BLaER1 (cell line): ENCODE measurements at regions not wholly inside any gene's neighbourhood (a gene's known extent, or its start where the extent isn't known, plus 50 kb on each side); places are given as distances from the start of the nearest gene placed in this dataset.

Experiments used
- H3K27ac ChIP-seq: shearing (Covaris generic); formaldehyde crosslinking; 2 replicates; pipeline ENCODE4 v1.8.1; 2022
- H3K27me3 ChIP-seq: shearing (Covaris generic); formaldehyde crosslinking; 2 replicates; pipeline ENCODE4 v1.8.1; 2022
- H3K36me3 ChIP-seq: shearing (Covaris generic); formaldehyde crosslinking; 2 replicates; pipeline ENCODE4 v1.8.1; 2022
- H3K4me1 ChIP-seq: shearing (Covaris generic); formaldehyde crosslinking; 2 replicates; pipeline ENCODE4 v1.8.1; 2022
- H3K4me2 ChIP-seq: shearing (Covaris generic); formaldehyde crosslinking; 2 replicates; pipeline ENCODE4 v1.8.1; 2022
- H3K4me3 ChIP-seq: shearing (Covaris generic); formaldehyde crosslinking; 2 replicates; pipeline ENCODE4 v1.8.1; 2022
- H3K9ac ChIP-seq: shearing (Covaris generic); formaldehyde crosslinking; 2 replicates; pipeline ENCODE4 v1.8.1; 2022
- H3K9me3 ChIP-seq: shearing (Covaris generic); formaldehyde crosslinking; 2 replicates; pipeline ENCODE4 v1.8.1; 2022
- H4K20me1 ChIP-seq: shearing (Covaris generic); formaldehyde crosslinking; 2 replicates; pipeline ENCODE4 v1.8.1; 2022
- Cebpa-rat ChIP-seq: shearing (Covaris generic); IDR thresholded peaks from 2 replicates; pipeline ENCODE4 v1.8.1; 2022

GRCh38 chr3:118196183-118196582, 838.5 kb downstream of the IGSF11 start:
- no peak overlapping the region for H3K4me3 ChIP-seq
- H3K4me2 ChIP-seq, result no peak overlapping the region
- no peak for TF ChIP-seq Cebpa-rat
- H3K27me3 ChIP-seq, result no peaks in the 10 kb centered on the region
- H3K4me1 ChIP-seq, result no peaks in the 10 kb centered on the region
- H4K20me1 ChIP-seq, result no peaks in the 10 kb centered on the region
- 0 out of 2 replicates have a peak, but pooled peaks cover 10% of the 10 kb centered on the region for H3K9me3 ChIP-seq
- no peak overlapping the region for H3K27ac ChIP-seq
- no peaks in the 10 kb centered on the region for H3K36me3 ChIP-seq
- no peak overlapping the region for H3K9ac ChIP-seq

DNA sequence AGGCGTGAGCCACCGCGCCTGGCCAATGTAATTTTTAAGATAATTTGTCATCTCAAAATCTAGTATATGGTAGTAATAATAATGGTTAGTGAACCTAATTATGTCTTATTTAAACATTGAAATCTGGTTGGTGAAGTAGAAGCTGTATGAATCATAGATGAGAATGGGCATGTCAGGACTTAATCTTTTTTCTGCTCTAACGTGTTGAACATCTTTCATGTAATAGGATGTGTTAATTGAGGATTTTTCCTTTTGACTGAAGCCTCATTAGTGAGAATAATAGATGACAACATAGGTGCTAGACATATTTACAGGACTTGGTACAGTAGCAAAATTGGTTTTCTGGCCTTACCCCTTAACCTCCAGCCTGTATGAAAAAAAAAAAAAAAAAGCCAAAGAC, 835.6 kb downstream of the IGSF11 start:
- no peak for TF ChIP-seq Cebpa-rat
- H3K27me3 ChIP-seq, result no peaks in the 10 kb centered on the region
- no peaks in the 10 kb centered on the region for H3K36me3 ChIP-seq
- H4K20me1 ChIP-seq, result no peaks in the 10 kb centered on the region
- H3K9me3 ChIP-seq, result peaks cover 10% of the 10 kb centered on the region; the same call in 1 of the 2 replicates
- no peaks in the 10 kb centered on the region for H3K4me1 ChIP-seq
- H3K9ac ChIP-seq, result no peak overlapping the region
- no peak overlapping the region for H3K27ac ChIP-seq
- no peak overlapping the region for H3K4me2 ChIP-seq
- H3K4me3 ChIP-seq, result no peak overlapping the region

DNA sequence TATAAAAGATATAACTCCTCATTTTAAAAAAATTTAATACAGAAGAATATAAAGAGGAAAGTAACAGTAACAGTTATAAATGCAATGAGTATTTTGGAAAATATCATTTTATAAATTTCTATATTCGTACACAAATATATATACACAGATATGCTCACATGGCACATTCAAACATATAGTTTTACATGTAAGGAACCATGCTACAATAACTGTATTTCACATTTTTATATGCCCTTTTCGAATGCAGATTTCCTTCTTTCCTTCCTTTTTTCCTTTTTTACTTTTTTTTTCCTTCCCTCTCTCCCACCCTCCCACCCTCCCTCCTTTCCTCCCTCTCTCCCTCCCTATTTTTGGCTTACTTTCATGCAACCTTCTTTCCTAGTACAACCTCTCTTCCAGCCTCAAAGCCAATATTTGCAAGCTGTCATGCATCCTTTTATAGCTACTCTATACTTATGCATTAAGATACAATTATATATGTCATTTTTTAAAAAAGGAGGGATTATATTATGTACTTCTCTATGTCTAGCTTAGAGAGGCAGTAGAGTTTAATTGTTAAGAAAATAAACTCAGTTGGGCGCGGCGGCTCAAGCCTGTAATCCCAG, 830.5 kb downstream of the IGSF11 start:
- no peak overlapping the region for H3K27ac ChIP-seq
- H3K4me3 ChIP-seq, result no peak overlapping the region
- H3K4me1 ChIP-seq, result no peaks in the 10 kb centered on the region
- H3K9me3 ChIP-seq, result no peaks in the 10 kb centered on the region; the same call in 1 of the 2 replicates
- H3K36me3 ChIP-seq, result no peaks in the 10 kb centered on the region
- H3K27me3 ChIP-seq, result no peaks in the 10 kb centered on the region
- H3K9ac ChIP-seq, result no peak overlapping the region
- TF ChIP-seq Cebpa-rat, result no peak
- H4K20me1 ChIP-seq, result no peaks in the 10 kb centered on the region
- no peak overlapping the region for H3K4me2 ChIP-seq

GRCh38 chr3:118207271-118207670, 827.4 kb downstream of the IGSF11 start:
- Histone ChIP-seq H3K9ac (no peak overlapping the region), H3K4me2 (no peak overlapping the region), H3K27ac (no peak overlapping the region), H4K20me1 (no peaks in the 10 kb centered on the region), H3K4me3 (no peak overlapping the region), H3K9me3 (no peaks in the 10 kb centered on the region), H3K27me3 (no peaks in the 10 kb centered on the region), H3K36me3 (no peaks in the 10 kb centered on the region), H3K4me1 (no peaks in the 10 kb centered on the region)
- no peak for TF ChIP-seq Cebpa-rat

DNA sequence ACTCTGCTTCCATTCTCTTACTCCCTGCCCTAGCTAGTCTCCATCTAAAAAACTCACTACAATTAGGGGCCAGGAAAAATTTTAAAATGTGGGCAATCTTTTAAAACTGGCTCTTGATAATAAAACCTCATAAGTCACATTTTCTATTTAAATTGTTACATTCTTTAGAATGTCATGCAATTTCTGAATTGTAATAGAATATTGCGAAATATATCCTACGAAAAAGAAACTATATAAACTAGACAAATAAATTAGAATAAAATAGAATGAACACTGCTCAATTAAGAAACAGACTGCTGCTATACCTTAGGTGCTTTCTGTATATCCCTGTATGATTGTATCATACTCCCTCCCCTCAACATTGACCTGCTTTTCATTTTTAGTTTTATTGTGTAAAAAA, 826.0 kb downstream of the IGSF11 start:
- no peaks in the 10 kb centered on the region for H3K36me3 ChIP-seq
- no peaks in the 10 kb centered on the region for H3K27me3 ChIP-seq
- H4K20me1 ChIP-seq, result no peaks in the 10 kb centered on the region
- no peak overlapping the region for H3K9ac ChIP-seq
- TF ChIP-seq Cebpa-rat, result peak; percentile 58; the same call in 1 of the 2 replicates
- H3K4me2 ChIP-seq, result no peak overlapping the region
- H3K4me3 ChIP-seq, result no peak overlapping the region
- H3K4me1 ChIP-seq, result no peaks in the 10 kb centered on the region
- H3K9me3 ChIP-seq, result no peaks in the 10 kb centered on the region
- no peak overlapping the region for H3K27ac ChIP-seq

DNA sequence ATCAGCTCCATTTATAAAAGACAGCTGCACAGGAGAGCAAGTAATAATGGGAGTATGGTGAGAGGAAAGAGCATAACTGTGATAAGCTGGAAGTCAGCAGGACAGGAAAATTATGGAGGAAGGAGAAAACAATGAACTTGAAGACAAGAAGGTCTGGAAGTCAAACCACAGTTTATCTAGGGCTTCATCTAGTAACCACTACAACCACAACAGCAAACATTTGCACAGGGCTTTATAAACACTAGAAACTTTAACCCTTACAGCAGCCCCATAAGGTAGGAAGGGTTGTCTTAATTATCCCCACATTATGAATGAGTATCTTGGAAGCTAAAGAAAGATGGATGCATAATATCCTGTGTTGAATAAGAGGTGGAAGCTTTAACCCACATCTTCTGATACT, 820.8 kb downstream of the IGSF11 start:
- Histone ChIP-seq H3K27ac (no peak overlapping the region), H3K4me1 (no peaks in the 10 kb centered on the region), H3K4me3 (no peak overlapping the region), H3K4me2 (no peak overlapping the region), H3K36me3 (no peaks in the 10 kb centered on the region), H3K9ac (no peak overlapping the region), H4K20me1 (no peaks in the 10 kb centered on the region), H3K27me3 (no peaks in the 10 kb centered on the region), H3K9me3 (no peaks in the 10 kb centered on the region)
- no peak for TF ChIP-seq Cebpa-rat

- Histone ChIP-seq H3K4me1 (no peaks in the 10 kb centered on the region), H3K27me3 (no peaks in the 10 kb centered on the region), H3K4me3 (no peak overlapping the region), H4K20me1 (no peaks in the 10 kb centered on the region), H3K36me3 (no peaks in the 10 kb centered on the region), H3K4me2 (no peak overlapping the region), H3K27ac (no peak overlapping the region), H3K9ac (no peak overlapping the region), H3K9me3 (0 out of 2 replicates have a peak, but pooled peaks cover 5% of the 10 kb centered on the region)
- TF ChIP-seq Cebpa-rat, result no peak
Measured at GRCh38 chr3:118226206-118226605, 808.4 kb downstream of the IGSF11 start.

DNA sequence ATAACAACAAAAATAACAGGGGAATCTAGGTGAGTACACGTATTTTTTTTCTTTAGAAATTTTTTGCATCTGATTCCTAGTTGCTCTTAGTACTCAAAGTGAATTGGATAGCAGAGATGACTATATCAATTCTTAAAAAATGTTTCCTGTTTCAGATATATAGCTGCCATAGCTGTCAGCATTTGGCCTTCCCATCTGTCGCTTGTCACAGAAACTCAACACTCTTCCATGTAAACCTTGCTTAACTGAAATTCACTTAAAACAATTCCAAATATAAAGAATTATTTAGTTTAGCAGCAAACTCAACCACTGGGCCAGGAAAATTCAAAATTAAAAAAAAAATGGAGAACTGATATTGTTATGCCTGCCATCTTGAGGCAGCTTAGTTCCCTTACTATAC, 807.5 kb downstream of the IGSF11 start:
- no peaks in the 10 kb centered on the region for H4K20me1 ChIP-seq
- H3K4me1 ChIP-seq, result no peaks in the 10 kb centered on the region
- H3K4me3 ChIP-seq, result no peak overlapping the region
- TF ChIP-seq Cebpa-rat, result no peak
- H3K4me2 ChIP-seq, result no peak overlapping the region
- H3K9ac ChIP-seq, result no peak overlapping the region
- no peaks in the 10 kb centered on the region for H3K27me3 ChIP-seq
- H3K27ac ChIP-seq, result no peak overlapping the region
- no peaks in the 10 kb centered on the region for H3K9me3 ChIP-seq
- no peaks in the 10 kb centered on the region for H3K36me3 ChIP-seq

DNA sequence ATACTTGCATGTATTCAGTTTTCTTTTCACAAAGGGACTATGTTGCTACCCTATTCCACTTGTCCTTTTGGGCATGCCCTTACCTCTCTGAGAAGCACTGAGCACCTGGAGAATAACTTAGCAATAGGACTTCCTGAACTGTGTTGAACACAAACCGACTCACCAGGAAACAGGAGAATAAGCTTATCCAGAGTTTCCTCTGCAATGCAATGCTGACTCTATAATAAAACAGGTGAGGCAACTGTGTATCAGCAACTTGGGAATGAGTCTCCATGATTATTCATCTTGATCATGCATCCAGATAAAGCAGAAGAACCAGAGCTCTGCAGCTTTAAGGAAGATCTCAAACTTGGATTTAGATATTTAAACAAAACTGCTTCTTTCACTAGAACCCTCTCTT, 806.5 kb downstream of the IGSF11 start:
- Histone ChIP-seq H3K9ac (no peak overlapping the region), H3K27me3 (no peaks in the 10 kb centered on the region), H4K20me1 (no peaks in the 10 kb centered on the region), H3K4me3 (no peak overlapping the region), H3K27ac (no peak overlapping the region), H3K36me3 (no peaks in the 10 kb centered on the region), H3K4me2 (no peak overlapping the region), H3K4me1 (no peaks in the 10 kb centered on the region), H3K9me3 (no peaks in the 10 kb centered on the region)
- TF ChIP-seq Cebpa-rat, result no peak

- Histone ChIP-seq H3K36me3 (no peaks in the 10 kb centered on the region), H3K4me2 (no peak overlapping the region), H4K20me1 (no peaks in the 10 kb centered on the region), H3K4me1 (no peaks in the 10 kb centered on the region), H3K4me3 (no peak overlapping the region), H3K9me3 (no peaks in the 10 kb centered on the region), H3K9ac (no peak overlapping the region), H3K27ac (no peak overlapping the region), H3K27me3 (no peaks in the 10 kb centered on the region)
- TF ChIP-seq Cebpa-rat, result no peak
Measured at GRCh38 chr3:118229196-118229595, 805.5 kb downstream of the IGSF11 start.

DNA sequence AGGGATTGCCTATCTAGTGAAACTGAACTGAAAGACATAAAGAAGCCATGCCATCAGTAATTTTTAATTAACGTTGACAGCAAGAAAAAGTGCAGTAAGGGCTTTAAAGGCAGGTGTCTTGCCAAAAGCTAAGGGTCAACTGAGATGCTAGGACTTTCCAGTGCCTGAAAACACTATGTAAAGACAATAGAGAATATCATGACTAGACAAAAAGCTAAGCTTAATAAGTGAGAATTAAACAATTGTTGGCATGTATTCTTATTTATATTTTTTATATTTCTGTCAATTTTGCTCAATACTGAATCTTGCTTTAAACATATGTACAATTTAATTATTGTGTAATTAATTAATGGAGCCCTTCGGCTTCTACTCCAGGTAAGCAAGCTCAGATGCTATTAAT, 803.1 kb downstream of the IGSF11 start:
- Histone ChIP-seq H3K27ac (no peak overlapping the region), H3K9ac (no peak overlapping the region), H3K4me1 (no peaks in the 10 kb centered on the region), H3K9me3 (no peaks in the 10 kb centered on the region), H3K27me3 (no peaks in the 10 kb centered on the region), H3K4me3 (no peak overlapping the region), H3K36me3 (no peaks in the 10 kb centered on the region), H4K20me1 (no peaks in the 10 kb centered on the region), H3K4me2 (no peak overlapping the region)
- TF ChIP-seq Cebpa-rat, result no peak
